ENCODE measurements at regions not wholly inside any gene's neighbourhood (a gene's known extent, or its start where the extent isn't known, plus 50 kb on each side); places are given as distances from the start of the nearest gene placed in this dataset.

- H3K4me3 ChIP-seq (replicated peaks; ENCODE audit: low read depth, low read length) = no peak overlapping the region
- DNase-seq (ENCODE audit: low read depth) = no peak
- TF ChIP-seq CTCF (IDR thresholded peaks at IDR 0.05; ENCODE audit: low read length, missing control alignments) = no peak
Observed at GRCh38 chr3:28188686-28189085, 52.7 kb upstream of the CMC1 start.

DNA sequence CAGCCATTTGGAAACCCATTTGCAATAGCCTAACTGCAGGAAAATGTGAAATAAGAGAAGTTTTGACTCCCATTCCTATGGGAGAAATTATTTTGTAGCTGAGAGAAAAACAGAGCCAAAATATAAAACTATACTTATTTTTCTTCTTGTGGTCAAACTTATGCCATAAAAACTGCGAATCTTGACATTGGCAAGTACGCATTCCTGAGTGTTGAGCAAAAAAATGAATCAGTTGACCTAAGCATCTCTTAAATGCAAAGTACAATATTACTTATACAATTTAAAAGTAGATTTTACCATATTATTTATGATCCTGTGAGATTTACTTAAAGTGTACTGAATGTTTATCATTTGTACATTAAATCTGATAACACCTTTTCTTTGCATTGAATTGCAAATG, 50.1 kb upstream of the CMC1 start:
- TF ChIP-seq CTCF (IDR thresholded peaks at IDR 0.05; ENCODE audit: low read length, missing control alignments) = no peak
- no peak overlapping the region for H3K4me3 ChIP-seq (replicated peaks; ENCODE audit: low read depth, low read length)
- no peak for DNase-seq (ENCODE audit: low read depth)

All from fibroblast of pulmonary artery (primary cell).